Esophagus squamous epithelium (tissue), 4 donors: ENCODE measurements at regions not wholly inside any gene's neighbourhood (a gene's known extent, or its start where the extent isn't known, plus 50 kb on each side); places are given as distances from the start of the nearest gene placed in this dataset.
"Not testable (repeated sequence)": the region's sequence is repeated elsewhere in the genome, so short reads cannot be mapped to it uniquely, and the experiment has no call there.

ENCODE experiments used
- CTCF ChIP-seq, 6 experiments: fragments of 450-650 bp in 4 of 6; fragments of 200-600 bp in 2 of 6; sonication (generic) in 2 of 6; IDR thresholded peaks; one replicate each; pipeline ENCODE4 v1.5.1; 2016 to 2019; ENCODE audit warnings: antibody characterized with exemption in 6 of 6, mild to moderate bottlenecking in 4 of 6, moderate library complexity in 4 of 6
- POLR2A ChIP-seq, 4 donors: fragments of 450-650 bp; IDR thresholded peaks; one replicate each; pipeline ENCODE4 v1.6.1; 2017; ENCODE audit warnings: antibody characterized with exemption in 4 of 4, mild to moderate bottlenecking in 4 of 4, moderate library complexity in 3 of 4

GRCh38 chr16:33713710-33714538 is 254.5 kb downstream of the TP53TG3F start:
- not testable (repeated sequence) for TF ChIP-seq CTCF, POLR2A (IDR thresholded peaks at IDR 0.05)
